GM13976 (cell line): ENCODE measurements at regions not wholly inside any gene's neighbourhood (a gene's known extent, or its start where the extent isn't known, plus 50 kb on each side); places are given as distances from the start of the nearest gene placed in this dataset.
"Not testable (repeated sequence)": the region's sequence is repeated elsewhere in the genome, so short reads cannot be mapped to it uniquely, and the experiment has no call there.

Experiments
- DNase-seq: peaks from one replicate; pipeline ENCODE4 v3.0.0; 2012; ENCODE audit warnings: low spot score
- in situ Hi-C: fragments of 300-500 bp; cut with MboI; formaldehyde crosslinking; loops from one replicate; pipeline ENCODE4 v1.12.0; 2022; ENCODE audit warnings: low sequenced_read_pairs, mixed read lengths, inconsistent platforms; ENCODE audit not compliant: unreplicated experiment
- TF ChIP-seq, protein P1 (sequence below): IDR thresholded peaks from 2 replicates; pipeline ENCODE4 v1.5.1; 2012; ENCODE audit warnings: borderline replicate concordance, mild to moderate bottlenecking; ENCODE audit not compliant: insufficient read depth; ENCODE audit errors: extremely low read depth, missing control alignments, control extremely low read depth

DNA sequence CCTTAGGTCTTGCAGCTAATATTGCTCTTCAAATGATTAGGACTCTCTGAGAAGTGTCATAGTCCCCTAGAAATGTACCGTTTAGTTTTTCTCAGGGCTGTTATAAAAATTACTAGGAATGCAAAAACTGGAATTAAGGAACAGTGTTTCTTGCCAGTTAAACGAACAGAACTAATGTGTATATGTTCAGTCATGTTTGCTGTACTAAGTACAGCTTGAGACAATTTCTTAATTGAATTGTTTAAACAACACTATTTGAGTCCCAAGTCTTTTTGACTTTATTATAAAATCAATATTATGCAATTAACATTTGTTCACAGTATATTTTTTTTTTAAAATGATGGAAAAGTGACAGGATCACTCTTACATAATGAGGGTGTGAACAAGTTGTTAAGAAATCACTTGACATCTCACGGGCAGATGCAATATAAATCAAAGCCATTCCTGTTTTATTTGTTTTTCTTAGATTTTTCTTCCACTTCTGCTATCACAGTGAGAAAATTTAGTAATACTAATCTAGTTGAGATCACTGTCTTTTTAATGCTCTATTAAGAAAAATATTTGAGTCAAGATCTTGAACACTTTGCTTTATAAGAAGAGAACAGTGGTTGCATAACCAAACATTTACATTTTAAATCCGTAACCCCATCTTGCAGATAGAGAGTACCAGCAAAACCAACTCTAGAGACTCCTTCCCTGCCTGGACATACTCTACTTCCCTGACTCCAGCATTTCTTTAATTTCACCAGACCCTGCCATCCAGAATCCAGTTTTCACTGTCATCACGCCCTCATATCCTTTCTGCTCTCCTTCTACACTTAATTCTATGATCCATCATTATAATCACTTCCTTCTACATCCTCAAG is 140.7 kb upstream of the KITLG start:
- DNase-seq = no peak
- in situ Hi-C loops = no loop called here

DNA sequence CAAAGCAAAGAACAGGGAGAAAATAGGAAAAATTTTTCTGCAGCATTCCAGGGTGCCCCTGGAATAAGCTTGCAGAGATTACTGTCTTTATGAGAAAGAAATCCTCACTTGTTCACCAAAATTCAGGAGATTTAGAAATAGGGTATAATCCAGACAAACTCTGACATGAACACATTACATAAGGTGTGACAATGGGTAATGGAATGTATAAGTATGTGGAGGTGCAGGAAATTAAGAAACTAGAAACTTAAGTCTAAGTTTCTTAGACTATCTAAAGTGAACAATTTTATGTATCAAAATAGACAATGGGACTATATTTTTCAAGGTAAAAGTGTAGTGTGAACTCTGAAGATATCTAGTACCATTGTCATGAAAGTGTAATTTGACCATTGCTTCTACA is 140.0 kb upstream of the KITLG start:
- TF ChIP-seq, protein P1, sequence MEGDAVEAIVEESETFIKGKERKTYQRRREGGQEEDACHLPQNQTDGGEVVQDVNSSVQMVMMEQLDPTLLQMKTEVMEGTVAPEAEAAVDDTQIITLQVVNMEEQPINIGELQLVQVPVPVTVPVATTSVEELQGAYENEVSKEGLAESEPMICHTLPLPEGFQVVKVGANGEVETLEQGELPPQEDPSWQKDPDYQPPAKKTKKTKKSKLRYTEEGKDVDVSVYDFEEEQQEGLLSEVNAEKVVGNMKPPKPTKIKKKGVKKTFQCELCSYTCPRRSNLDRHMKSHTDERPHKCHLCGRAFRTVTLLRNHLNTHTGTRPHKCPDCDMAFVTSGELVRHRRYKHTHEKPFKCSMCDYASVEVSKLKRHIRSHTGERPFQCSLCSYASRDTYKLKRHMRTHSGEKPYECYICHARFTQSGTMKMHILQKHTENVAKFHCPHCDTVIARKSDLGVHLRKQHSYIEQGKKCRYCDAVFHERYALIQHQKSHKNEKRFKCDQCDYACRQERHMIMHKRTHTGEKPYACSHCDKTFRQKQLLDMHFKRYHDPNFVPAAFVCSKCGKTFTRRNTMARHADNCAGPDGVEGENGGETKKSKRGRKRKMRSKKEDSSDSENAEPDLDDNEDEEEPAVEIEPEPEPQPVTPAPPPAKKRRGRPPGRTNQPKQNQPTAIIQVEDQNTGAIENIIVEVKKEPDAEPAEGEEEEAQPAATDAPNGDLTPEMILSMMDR = no peak
- in situ Hi-C loops = no loop called here
- DNase-seq = no peak

More for the DNA sequence above, 140.7 kb upstream of the KITLG start:
- TF ChIP-seq, protein P1 = no peak

DNA sequence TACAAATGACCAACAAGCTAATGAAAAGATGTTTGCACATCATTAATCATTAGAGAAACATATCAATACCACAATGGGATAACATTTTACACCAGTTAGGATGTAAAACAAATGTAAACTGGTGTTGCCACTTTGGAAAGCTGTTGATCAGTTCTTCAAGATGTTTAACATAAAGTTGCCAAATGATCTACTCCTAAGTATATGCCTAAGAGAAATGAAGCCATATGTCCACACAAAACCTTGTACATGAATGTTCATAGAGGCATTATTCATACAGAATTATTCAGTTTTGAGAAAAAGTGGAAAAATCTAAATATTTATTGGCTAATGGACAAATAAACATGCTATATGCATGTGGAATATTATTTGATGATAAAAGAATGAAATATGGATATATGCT is 136.9 kb upstream of the KITLG start:
- in situ Hi-C loops = no loop called here

DNA sequence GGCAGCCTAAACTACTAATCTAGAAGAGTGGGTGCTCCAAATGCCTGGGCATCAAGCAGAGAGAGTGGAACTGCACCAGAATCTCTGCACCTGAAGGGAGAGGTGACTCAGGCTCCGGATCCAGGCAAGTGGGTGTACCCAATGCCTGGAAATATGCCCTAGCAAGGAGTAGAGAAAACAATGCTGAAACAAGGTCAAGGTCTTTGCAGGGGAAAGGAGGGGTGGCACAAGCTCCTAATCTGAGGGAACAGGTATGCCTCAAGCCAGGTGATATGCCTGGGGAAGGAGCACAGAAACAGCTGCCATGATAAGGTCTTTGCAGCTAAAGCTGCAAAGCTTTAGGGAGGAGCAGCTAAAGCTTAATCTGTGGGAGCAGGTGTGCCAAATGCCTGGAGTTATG is 136.0 kb upstream of the KITLG start:
- in situ Hi-C loops = no loop called here
- DNase-seq = no peak
- TF ChIP-seq, protein P1 = no peak

More for the DNA sequence above, 136.9 kb upstream of the KITLG start:
- no peak for DNase-seq
- TF ChIP-seq, protein P1 = no peak

DNA sequence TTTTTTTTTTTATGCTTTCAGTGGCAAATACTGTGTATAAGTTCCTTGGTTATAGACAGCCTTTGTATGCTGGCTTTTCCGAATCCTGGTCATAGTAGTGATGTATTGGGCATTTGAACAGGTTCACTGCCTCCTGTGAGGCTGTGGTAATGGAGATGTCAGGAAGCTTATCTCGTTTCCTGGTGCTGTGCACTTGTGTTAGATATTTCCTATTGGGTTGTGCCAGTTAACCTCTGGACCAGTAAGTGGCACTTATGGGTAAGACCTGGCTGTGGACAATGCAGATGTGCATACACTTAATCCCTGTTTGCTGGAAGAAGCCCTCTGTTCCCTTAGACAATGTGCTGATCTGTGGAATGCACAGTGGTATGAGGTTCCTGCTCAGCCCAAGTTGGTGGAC is 135.4 kb upstream of the KITLG start:
- no peak for DNase-seq
- in situ Hi-C loops = no loop called here
- TF ChIP-seq, protein P1 = no peak

DNA sequence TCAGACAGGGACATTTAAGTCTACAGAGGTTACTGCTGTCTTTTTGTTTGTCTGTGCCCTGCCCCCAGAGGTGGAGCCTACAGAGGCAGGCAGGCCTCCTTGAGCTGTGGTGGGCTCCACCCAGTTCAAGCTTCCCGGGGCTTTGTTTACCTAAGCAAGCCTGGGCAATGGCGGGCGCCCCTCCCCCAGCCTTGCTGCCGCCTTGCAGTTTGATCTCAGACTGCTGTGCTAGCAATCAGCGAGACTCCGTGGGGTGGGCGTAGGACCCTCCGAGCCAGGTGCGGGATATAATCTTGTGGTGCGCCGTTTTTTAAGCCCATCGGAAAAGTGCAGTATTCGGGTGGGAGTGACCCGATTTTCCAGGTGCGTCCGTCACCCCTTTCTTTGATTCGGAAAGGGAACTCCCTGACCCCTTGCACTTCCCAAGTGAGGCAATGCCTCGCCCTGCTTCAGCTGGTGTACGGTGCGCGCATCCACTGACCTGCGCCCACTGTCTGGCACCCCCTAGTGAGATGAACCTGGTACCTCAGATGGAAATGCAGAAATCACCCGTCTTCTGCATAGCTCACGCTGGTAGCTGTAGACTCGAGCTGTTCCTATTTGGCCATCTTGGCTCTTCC is 134.1 kb upstream of the KITLG start:
- in situ Hi-C loops, DNase-seq: not testable (repeated sequence)

DNA sequence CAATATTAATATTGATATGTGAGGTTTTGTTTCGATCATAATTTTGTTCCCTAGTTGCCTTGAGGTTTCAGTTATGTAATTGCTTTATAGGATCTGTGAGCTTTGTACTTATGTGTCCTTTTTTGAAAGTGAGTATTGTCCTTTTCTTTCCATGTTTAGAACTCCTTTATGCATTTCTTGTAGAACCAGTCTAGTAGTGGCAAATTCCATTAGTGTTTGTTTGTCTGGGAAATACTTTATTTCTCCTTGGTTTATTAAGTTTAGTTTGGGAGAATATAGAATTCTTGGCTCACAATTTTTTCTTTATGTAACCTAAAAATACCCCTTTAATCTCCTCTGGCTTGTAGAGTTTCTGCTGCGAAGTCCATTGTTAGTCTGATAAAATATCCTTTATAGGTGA is 127.5 kb upstream of the KITLG start:
- no peak for DNase-seq
- TF ChIP-seq, protein P1 = no peak
- in situ Hi-C loops = no loop called here
